ENCODE measurements at regions not wholly inside any gene's neighbourhood (a gene's known extent, or its start where the extent isn't known, plus 50 kb on each side); places are given as distances from the start of the nearest gene placed in this dataset.

DNA sequence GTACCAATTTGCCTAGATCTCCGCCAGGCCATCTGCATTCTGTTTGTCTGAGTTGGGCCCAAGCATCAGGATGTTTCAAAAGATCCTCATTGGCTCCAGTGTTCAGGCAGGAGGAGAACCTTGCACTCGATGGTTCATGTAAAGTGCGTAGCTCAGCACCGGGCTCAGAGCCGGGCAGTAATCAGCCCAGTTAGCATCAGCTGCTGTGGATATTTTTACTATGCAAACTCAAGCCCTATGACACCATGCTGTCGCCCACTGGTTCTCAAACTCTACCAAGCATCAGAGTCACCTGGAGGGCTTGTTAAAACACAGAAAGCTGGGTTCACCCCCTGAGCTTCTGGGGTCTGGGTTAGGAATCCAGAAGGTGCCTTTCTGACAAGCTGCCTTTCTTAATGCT is 310.8 kb downstream of the SHQ1 start:
- H4K20me1 ChIP-seq (ENCODE audit: insufficient read depth, low read length) = no peaks in the 10 kb centered on the region
- H3K27ac ChIP-seq (ENCODE audit: low read depth in 1 of 2, low read length in 2 of 2) = no peak overlapping the region
- no peak overlapping the region for H3K27ac Mint-ChIP-seq
- H3K4me1 ChIP-seq (ENCODE audit: control insufficient read depth in 1 of 2, insufficient read depth in 2 of 2, low read length in 2 of 2) = peaks cover 8 to 11% of the 10 kb centered on the region in 2 donors
- H3K4me3 Mint-ChIP-seq = no peak overlapping the region
- H3K9ac ChIP-seq (ENCODE audit: insufficient read depth, low read length, poor library complexity, severe bottlenecking) = no peak overlapping the region
- DNase-seq = no peak
- H3K27me3 ChIP-seq (ENCODE audit: control insufficient read depth in 2 of 2, insufficient read depth in 2 of 2, low read length in 2 of 2) = no peaks in the 10 kb centered on the region
- H3K36me3 Mint-ChIP-seq = peaks cover 0 to 7% of the 10 kb centered on the region in 2 donors
- no peaks in the 10 kb centered on the region for H3K79me2 ChIP-seq (ENCODE audit: insufficient read depth, low read length)
- no peak overlapping the region for H2AFZ ChIP-seq (ENCODE audit: insufficient read depth, low read depth, low read length, poor library complexity, severe bottlenecking)
- no peak overlapping the region for H3K4me3 ChIP-seq (replicated peaks in 1 of 3; ENCODE audit: low read depth in 2 of 3, low read length in 3 of 3)
- H3K4me2 ChIP-seq (replicated peaks; ENCODE audit: extremely low read depth, low read length, poor library complexity, severe bottlenecking) = no peak overlapping the region
- intact Hi-C loops (cut with micrococcal nuclease) = no loop called here
- no peaks in the 10 kb centered on the region for H3K36me3 ChIP-seq (replicated peaks in 1 of 2; ENCODE audit: control insufficient read depth in 1 of 2, insufficient read depth in 2 of 2, low read length in 2 of 2)
- TF ChIP-seq, protein P1, sequence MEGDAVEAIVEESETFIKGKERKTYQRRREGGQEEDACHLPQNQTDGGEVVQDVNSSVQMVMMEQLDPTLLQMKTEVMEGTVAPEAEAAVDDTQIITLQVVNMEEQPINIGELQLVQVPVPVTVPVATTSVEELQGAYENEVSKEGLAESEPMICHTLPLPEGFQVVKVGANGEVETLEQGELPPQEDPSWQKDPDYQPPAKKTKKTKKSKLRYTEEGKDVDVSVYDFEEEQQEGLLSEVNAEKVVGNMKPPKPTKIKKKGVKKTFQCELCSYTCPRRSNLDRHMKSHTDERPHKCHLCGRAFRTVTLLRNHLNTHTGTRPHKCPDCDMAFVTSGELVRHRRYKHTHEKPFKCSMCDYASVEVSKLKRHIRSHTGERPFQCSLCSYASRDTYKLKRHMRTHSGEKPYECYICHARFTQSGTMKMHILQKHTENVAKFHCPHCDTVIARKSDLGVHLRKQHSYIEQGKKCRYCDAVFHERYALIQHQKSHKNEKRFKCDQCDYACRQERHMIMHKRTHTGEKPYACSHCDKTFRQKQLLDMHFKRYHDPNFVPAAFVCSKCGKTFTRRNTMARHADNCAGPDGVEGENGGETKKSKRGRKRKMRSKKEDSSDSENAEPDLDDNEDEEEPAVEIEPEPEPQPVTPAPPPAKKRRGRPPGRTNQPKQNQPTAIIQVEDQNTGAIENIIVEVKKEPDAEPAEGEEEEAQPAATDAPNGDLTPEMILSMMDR (IDR thresholded peaks at IDR 0.05) = no peak
- H3K4me1 Mint-ChIP-seq = peaks cover 27% of the 10 kb centered on the region
- peaks cover 0 to 4% of the 10 kb centered on the region in 2 donors for H3K9me3 ChIP-seq (replicated peaks in 1 of 2; ENCODE audit: control insufficient read depth in 1 of 2, insufficient read depth in 1 of 2, low read length in 2 of 2)
- H3K27me3 Mint-ChIP-seq (ENCODE audit: low read depth in 3 of 3) = peaks cover 0 to 8% (median 4%) of the 10 kb centered on the region in 3 donors
- H3K9me3 Mint-ChIP-seq = peaks cover 0 to 9% (median 3%) of the 10 kb centered on the region in 7 donors
- 85% methylated on average over 6 of the region's 6 CpGs for WGBS (ENCODE audit: insufficient coverage)

DNA sequence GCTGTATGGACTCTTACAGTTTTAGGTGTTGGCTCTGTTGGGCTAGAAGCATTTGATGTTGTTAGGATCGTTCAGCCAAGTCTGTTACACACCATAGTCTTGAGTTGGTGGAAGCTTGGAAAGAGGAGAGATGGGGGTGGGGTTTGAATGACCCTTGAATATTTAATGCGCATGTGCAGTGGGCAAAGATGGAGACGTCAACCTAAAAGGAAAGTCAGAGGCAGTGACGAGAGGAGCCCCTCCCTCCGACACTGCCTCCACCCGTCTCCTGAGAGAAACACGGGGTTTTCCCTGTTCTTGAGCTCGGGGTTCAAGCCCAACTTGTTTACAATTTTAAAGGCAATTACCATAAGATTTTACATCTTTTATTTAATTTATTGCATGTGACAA is 311.4 kb downstream of the SHQ1 start:
- Mint-ChIP-seq H3K9me3 (peaks cover 0 to 5% (median 3%) of the 10 kb centered on the region in 7 donors), H3K27me3 (ENCODE audit: low read depth in 3 of 3) (peaks cover 0 to 13% (median 6%) of the 10 kb centered on the region in 3 donors), H3K36me3 (peaks cover 0 to 7% of the 10 kb centered on the region in 2 donors), H3K27ac (peak overlapping the region in 1 of 7 donors; percentile 14), H3K4me1 (peaks cover 27% of the 10 kb centered on the region), H3K4me3 (no peak overlapping the region)
- intact Hi-C loops (cut with micrococcal nuclease) = no loop called here
- Histone ChIP-seq H3K4me3 (replicated peaks in 1 of 3; ENCODE audit: low read depth in 2 of 3, low read length in 3 of 3) (no peak overlapping the region), H3K4me1 (ENCODE audit: control insufficient read depth in 1 of 2, insufficient read depth in 2 of 2, low read length in 2 of 2) (peaks cover 8 to 11% of the 10 kb centered on the region in 2 donors), H3K27ac (ENCODE audit: low read depth in 1 of 2, low read length in 2 of 2) (no peak overlapping the region), H3K79me2 (ENCODE audit: insufficient read depth, low read length) (no peaks in the 10 kb centered on the region), H3K36me3 (replicated peaks in 1 of 2; ENCODE audit: control insufficient read depth in 1 of 2, insufficient read depth in 2 of 2, low read length in 2 of 2) (no peaks in the 10 kb centered on the region), H4K20me1 (ENCODE audit: insufficient read depth, low read length) (no peaks in the 10 kb centered on the region), H3K27me3 (ENCODE audit: control insufficient read depth in 2 of 2, insufficient read depth in 2 of 2, low read length in 2 of 2) (no peaks in the 10 kb centered on the region), H2AFZ (ENCODE audit: insufficient read depth, low read depth, low read length, poor library complexity, severe bottlenecking) (no peak overlapping the region), H3K9ac (ENCODE audit: insufficient read depth, low read length, poor library complexity, severe bottlenecking) (no peak overlapping the region), H3K4me2 (replicated peaks; ENCODE audit: extremely low read depth, low read length, poor library complexity, severe bottlenecking) (no peak overlapping the region), H3K9me3 (replicated peaks in 1 of 2; ENCODE audit: control insufficient read depth in 1 of 2, insufficient read depth in 1 of 2, low read length in 2 of 2) (peaks cover 0 to 4% of the 10 kb centered on the region in 2 donors)
- 100% methylated on average over 4 of the region's 8 CpGs for WGBS (ENCODE audit: insufficient coverage)
- DNase-seq = no peak
- TF ChIP-seq, protein P1 (IDR thresholded peaks at IDR 0.05) = no peak
